ENCODE measurements at regions not wholly inside any gene's neighbourhood (a gene's known extent, or its start where the extent isn't known, plus 50 kb on each side); places are given as distances from the start of the nearest gene placed in this dataset.

GRCh38 chr1:184279911-184280458, 106.8 kb upstream of the C1orf21 start:
- no peak overlapping the region for H3K23ac ChIP-seq (ENCODE audit: low read depth, low read length)
- ChIA-PET POLR2A (ENCODE audit: unreplicated experiment) (no interaction called here), CTCF (no interaction called here)
- no peak overlapping the region for H4K5ac ChIP-seq (ENCODE audit: low read depth, low read length)
- H3K79me1 ChIP-seq (ENCODE audit: low read depth in 1 of 2, low read length in 2 of 2), result no peaks in the 10 kb centered on the region
- dilution Hi-C loops (cut with HindIII; ENCODE audit: low sequenced_read_pairs, unreplicated experiment), result no loop called here
- no peak for DNase-seq
- in situ Hi-C loops (cut with MboI; ENCODE audit: low sequenced_read_pairs), result no loop called here
- no peak overlapping the region for H2AFZ ChIP-seq (replicated peaks; ENCODE audit: low read length, poor library complexity)
- H3K4me3 ChIP-seq (ENCODE audit: insufficient read depth, low read depth, low read length), result no peak overlapping the region
- H3K36me3 ChIP-seq (ENCODE audit: control insufficient read depth, insufficient read depth, low read length), result no peaks in the 10 kb centered on the region
- TF ChIP-seq CTCF (conservative IDR thresholded peaks at IDR 0.05; ENCODE audit: low read depth, low read length), result no peak
- TF ChIP-seq CEBPB (IDR thresholded peaks at IDR 0.05; ENCODE audit: low read depth, low read length), result no peak
- no peak for TF ChIP-seq BHLHE40 (IDR thresholded peaks at IDR 0.05; ENCODE audit: low read depth, low read length)
- TF ChIP-seq MXI1 (IDR thresholded peaks at IDR 0.05; ENCODE audit: borderline replicate concordance, low read depth, low read length), result no peak
- no peak for TF ChIP-seq ELK1 (IDR thresholded peaks at IDR 0.05; ENCODE audit: borderline replicate concordance, low read depth, low read length)
- no peak for TF ChIP-seq USF2 (IDR thresholded peaks at IDR 0.05; ENCODE audit: low read depth, low read length)
- TF ChIP-seq NFE2L2 (IDR thresholded peaks at IDR 0.05; ENCODE audit: low read depth, low read length), result no peak
- no peak for TF ChIP-seq MAZ (IDR thresholded peaks at IDR 0.05; ENCODE audit: borderline replicate concordance, low read depth, low read length)
- no peak for TF ChIP-seq RCOR1 (IDR thresholded peaks at IDR 0.05; ENCODE audit: insufficient replicate concordance, low read length)
- no peak for TF ChIP-seq CHD1 (IDR thresholded peaks at IDR 0.05; ENCODE audit: low read depth, low read length)
- no peak for TF ChIP-seq MAFK (IDR thresholded peaks at IDR 0.05; ENCODE audit: low read depth, low read length)
- TF ChIP-seq RAD21 (IDR thresholded peaks at IDR 0.05; ENCODE audit: low read length), result no peak
- TF ChIP-seq RFX5 (IDR thresholded peaks at IDR 0.05; ENCODE audit: low read depth, low read length), result no peak
- TF ChIP-seq POLR2A (IDR thresholded peaks at IDR 0.05; ENCODE audit: low read depth, low read length), result no peak
- no peak for TF ChIP-seq FOS (IDR thresholded peaks at IDR 0.05; ENCODE audit: low read depth, low read length)
- no peak for TF ChIP-seq SMC3 (IDR thresholded peaks at IDR 0.05; ENCODE audit: low read depth, low read length)
- H3K27ac ChIP-seq (ENCODE audit: insufficient read depth, low read length), result no peak overlapping the region
- no peak overlapping the region for H2BK120ac ChIP-seq (ENCODE audit: low read depth, low read length)
- no peak overlapping the region for H2BK5ac ChIP-seq (ENCODE audit: low read depth, low read length, poor library complexity, severe bottlenecking)
- no peak overlapping the region for H2BK20ac ChIP-seq (ENCODE audit: low read depth, low read length)
- H4K91ac ChIP-seq (ENCODE audit: insufficient read depth, low read depth, low read length), result no peak overlapping the region
- H3K4ac ChIP-seq (ENCODE audit: low read depth, low read length), result no peak overlapping the region
- no peak overlapping the region for H3K56ac ChIP-seq (ENCODE audit: extremely low read depth, insufficient read depth, low read length)
- no peak overlapping the region for H3K18ac ChIP-seq (ENCODE audit: low read depth, low read length)
- no peak overlapping the region for H4K8ac ChIP-seq (ENCODE audit: low read depth in 2 of 2, low read length in 2 of 2)
- no peak overlapping the region for H2AK5ac ChIP-seq (ENCODE audit: low read depth, low read length)
- no peak overlapping the region for H2AK9ac ChIP-seq (replicated peaks; ENCODE audit: low read depth, low read length, poor library complexity)
- H2BK15ac ChIP-seq (ENCODE audit: low read depth, low read length), result no peak overlapping the region
- BruUV-seq (replicated peaks), result no TSS peak
- no peak for ATAC-seq (ENCODE audit: low read depth)
- no peaks in the 10 kb centered on the region; the same call in 1 of the 2 replicates for H4K20me1 ChIP-seq (ENCODE audit: insufficient read depth, low read length)
- H3K4me1 ChIP-seq (ENCODE audit: control insufficient read depth, insufficient read depth, low read length), result peaks cover 8% of the 10 kb centered on the region
- intact Hi-C loops (cut with micrococcal nuclease), result no loop called here
- WGBS, 2 experiments (ENCODE audit: extremely low coverage in 2 of 2, insufficient read length in 1 of 2), result 100% methylated on average over 1 of the region's 7 CpGs; no CpG with 5 or more reads in 1 of the 2 experiments
- H3K9ac ChIP-seq (ENCODE audit: low read depth, low read length), result no peak overlapping the region
- no peaks in the 10 kb centered on the region for H3K27me3 ChIP-seq (ENCODE audit: control insufficient read depth, insufficient read depth, low read length)
- peaks cover 4% of the 10 kb centered on the region; the same call in 1 of the 2 replicates for H3K9me1 ChIP-seq (ENCODE audit: insufficient read depth, low read length)
- H3K4me2 ChIP-seq (ENCODE audit: low read depth, low read length), result no peak overlapping the region
- H3K14ac ChIP-seq (replicated peaks; ENCODE audit: low read depth, low read length), result no peak overlapping the region
- H3K9me3 ChIP-seq (ENCODE audit: control insufficient read depth, insufficient read depth, low read length), result no peaks in the 10 kb centered on the region
